Urothelium cell line (cell line): ENCODE measurements at regions not wholly inside any gene's neighbourhood (a gene's known extent, or its start where the extent isn't known, plus 50 kb on each side); places are given as distances from the start of the nearest gene placed in this dataset.

ENCODE experiments used
- DNase-seq: peaks from one replicate; pipeline ENCODE4 v3.0.0; 2011; ENCODE audit warnings: low spot score, mixed read lengths
- FAIRE-seq: peaks from 2 replicates; lab custom pipeline; 2011; peaks lifted over from hg19 to GRCh38; lab: Jason Lieb, UNC

GRCh38 chr13:34277936-34278335 lies 460.0 kb downstream of the RFC3 start:
- DNase-seq = no peak
- FAIRE-seq = no peak

DNA sequence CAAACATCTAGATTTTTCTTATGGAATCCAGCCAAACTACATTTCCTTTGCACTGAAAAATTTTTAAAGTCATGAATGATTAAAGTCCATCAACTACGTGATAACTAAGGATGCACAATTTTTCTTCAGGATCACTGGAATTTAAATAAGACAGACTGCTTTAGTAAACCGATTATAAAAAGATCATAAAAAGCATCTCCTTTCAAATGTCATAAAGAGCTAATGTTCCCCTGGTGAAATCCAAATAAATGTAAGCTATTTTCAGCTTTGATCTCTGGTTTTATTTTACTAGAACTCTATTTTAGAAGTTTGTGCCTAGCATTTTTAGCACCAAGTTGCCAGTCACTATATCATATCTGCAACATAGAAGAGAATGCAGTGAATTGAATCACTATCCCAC lies 460.8 kb downstream of the RFC3 start:
- FAIRE-seq (no peak), DNase-seq (no peak)

DNA sequence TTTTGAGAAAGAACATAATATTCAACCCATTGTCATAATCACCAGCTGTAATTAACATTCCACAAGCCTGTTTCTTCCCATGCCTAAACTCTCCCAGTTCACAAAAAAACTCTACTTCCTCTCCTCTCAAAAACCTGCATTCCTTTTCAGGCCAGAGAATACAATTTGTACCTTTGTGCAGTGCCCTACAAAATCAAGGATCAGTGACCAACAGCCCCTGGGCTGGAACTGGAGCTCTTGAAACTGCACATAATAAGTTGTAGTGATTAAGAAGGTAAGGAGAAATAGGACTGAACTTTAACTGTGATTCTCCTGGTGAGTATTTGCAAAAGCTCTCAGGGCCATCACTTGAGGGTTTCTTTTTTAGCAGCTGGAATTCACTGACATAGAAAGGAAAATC lies 472.7 kb downstream of the RFC3 start:
- DNase-seq (no peak), FAIRE-seq (no peak)

- no peak for FAIRE-seq
Observed at GRCh38 chr13:34294483-34295129, 476.7 kb downstream of the RFC3 start.

DNA sequence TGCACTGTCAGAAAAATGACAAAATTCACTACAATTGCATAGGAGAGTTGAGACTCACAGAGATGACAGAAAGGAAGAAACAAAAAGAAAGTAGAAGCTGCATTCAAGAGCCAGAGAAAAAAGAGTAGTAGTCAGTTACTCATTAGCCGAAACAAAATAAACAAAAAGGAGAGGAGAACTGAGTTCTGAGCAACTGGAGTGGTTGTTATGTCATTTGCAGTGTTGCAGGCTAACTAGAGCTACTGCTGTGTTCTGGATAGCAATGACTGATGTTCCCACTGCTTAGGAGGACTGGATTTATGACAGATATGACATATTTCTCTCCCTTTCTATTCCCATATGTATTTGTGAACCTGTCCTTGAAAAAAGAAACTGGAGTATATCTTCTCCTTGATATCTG lies 482.6 kb downstream of the RFC3 start:
- DNase-seq (no peak), FAIRE-seq (no peak)

More at GRCh38 chr13:34294483-34295129, 476.7 kb downstream of the RFC3 start:
- DNase-seq = no peak

- FAIRE-seq = no peak
- DNase-seq = no peak
Observed at GRCh38 chr13:34302596-34302995, 484.6 kb downstream of the RFC3 start.

- DNase-seq (no peak), FAIRE-seq (no peak)
Observed at GRCh38 chr13:34303346-34303745, 485.4 kb downstream of the RFC3 start.

DNA sequence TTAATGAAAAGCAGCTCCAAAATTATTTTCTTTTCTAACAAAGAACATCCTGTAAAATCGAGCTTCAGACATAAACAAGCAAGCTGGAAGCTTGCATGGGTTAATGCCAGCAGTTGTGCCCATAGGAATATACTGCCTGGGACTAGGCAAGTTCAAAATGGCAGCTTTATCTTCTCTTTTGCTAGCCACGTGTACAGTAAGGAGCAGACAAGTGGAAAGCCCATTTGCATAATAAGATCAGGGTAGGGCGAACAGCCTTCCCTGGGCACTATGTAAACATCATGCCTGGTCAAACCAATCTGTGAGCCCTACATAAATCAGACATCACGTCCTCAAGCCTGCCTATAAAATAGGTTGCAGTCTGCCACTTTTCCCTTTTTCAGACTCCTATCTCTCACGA lies 489.7 kb downstream of the RFC3 start:
- no peak for DNase-seq

DNA sequence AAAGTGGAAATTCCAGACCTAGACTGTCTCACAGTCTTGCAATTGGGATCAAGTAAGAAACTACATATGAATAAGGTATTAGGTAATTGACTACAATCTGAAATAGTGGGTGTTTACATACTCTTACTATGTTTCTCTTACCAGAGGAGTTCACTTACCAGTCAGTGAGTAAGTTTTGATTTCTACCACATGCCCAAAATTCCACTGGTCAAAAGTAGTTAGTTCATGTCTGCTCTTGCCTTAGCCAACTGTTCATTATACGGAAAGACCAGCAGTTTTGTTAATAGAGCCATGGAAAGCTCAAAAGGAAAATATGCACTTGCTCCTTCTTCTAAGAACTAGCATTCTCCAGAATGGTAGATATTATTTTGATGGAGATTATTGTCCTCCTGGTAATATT lies 490.8 kb downstream of the RFC3 start:
- FAIRE-seq = no peak
- no peak for DNase-seq

More for the DNA sequence above, 489.7 kb downstream of the RFC3 start:
- FAIRE-seq = no peak

- FAIRE-seq (no peak), DNase-seq (no peak)
Observed at GRCh38 chr13:34310539-34310938, 492.6 kb downstream of the RFC3 start.

DNA sequence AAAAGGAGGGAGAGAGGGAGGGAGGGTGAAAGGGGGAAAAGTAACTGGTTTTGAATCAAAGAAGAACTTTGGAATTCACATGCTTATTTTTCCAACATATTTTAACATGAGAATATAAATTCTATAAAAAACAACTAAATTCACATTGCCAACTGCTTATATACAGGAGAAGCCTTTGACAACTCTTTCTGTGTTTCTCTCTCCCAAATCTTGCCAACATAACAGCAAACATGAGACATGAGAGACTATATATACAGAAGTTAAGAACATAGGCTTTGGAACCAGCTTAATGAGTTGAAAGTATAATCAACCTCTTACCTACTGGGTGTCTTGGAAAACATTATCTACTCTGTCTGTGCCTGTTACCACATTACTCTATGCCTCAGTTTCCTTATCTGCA lies 493.3 kb downstream of the RFC3 start:
- no peak for FAIRE-seq
- DNase-seq = no peak

- DNase-seq (no peak), FAIRE-seq (no peak)
Observed at GRCh38 chr13:34312578-34312977, 494.6 kb downstream of the RFC3 start.

- DNase-seq = no peak
- no peak for FAIRE-seq
Observed at GRCh38 chr13:34320084-34320483, 502.1 kb downstream of the RFC3 start.

DNA sequence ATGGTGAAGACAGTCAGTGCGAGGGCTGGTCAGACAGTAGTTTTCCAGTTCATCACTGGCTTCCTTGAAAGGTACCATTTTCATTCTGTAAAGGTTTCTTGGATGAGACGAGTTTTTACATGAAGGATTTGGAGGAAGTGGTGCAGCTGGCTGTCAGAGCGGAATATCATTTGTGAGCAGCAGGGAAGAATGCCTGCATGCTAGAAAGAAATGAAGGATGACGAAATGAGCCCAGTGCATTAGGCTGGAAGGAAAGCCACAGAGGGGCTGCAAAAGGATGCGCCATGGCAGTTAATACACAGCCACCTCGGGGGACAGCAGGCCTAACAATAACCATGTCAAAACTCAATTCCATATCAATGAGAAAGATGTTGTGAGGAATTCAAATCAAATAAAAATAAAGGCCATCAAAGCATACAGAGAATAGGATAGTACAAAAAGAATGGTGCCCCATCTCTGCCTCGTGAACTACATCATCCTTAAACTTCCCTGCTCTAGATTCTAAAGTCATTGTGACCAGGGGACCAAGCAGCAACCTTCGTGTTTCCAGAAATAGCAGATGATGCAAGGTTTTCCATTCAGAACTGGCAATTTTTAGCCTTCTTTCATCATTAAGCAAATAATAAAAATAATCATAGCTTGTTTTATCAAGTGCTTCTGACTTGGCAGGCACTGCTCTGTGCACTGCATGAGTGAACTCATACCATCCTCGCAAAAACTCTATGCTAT lies 504.2 kb downstream of the RFC3 start:
- no peak for DNase-seq

GRCh38 chr13:34322743-34323074 lies 504.8 kb downstream of the RFC3 start:
- DNase-seq (no peak), FAIRE-seq (no peak)

More for the DNA sequence above, 504.2 kb downstream of the RFC3 start:
- FAIRE-seq = no peak

- FAIRE-seq = no peak
- no peak for DNase-seq
Observed at GRCh38 chr13:34335014-34336007, 517.4 kb downstream of the RFC3 start.

- FAIRE-seq (no peak), DNase-seq (no peak)
Observed at GRCh38 chr13:34338102-34338501, 520.2 kb downstream of the RFC3 start.

DNA sequence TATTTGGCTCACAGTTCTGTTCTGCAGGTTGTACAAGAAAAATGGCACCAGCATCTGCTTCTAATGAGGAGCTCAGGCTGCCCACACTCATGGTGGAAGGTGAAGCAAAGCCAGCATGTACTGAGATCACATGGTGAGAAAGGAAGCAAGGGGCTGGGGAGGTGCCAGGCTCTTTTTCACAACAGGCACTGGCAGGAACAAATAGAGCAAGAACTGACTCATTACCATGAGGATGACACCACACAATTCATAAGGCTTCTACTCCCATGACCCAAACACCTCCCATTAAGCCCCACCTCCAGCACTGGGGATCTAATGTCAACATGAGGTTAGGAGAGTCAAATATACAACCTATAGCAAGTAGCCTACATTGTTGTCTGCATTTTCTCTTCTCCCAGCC lies 522.6 kb downstream of the RFC3 start:
- no peak for FAIRE-seq
- DNase-seq = no peak

DNA sequence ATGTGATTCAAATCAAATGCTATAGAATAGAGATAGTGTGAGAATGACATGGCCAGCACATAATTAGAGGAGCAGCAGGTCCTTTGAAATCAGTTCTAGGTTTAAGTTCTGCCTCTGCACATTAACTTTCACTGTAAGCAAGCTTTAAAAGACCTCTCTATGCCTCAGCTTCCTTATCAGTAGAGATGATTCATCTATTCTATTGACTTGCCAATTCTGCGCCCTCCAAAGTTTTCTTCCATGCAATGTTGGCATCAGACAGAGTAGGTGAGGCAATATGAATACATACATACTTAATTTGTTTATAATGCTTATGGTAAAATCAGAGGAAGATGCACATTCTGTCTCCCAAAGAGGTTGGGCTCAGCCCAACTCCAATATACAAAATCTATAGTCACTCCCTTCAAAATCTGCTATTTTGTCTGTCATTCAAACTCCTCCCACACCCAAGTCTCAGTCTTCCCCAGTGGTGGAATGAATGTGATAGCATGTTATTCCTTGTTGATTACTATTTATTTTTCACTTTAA lies 525.5 kb downstream of the RFC3 start:
- no peak for FAIRE-seq
- no peak for DNase-seq

- no peak for DNase-seq
- no peak for FAIRE-seq
Observed at GRCh38 chr13:34344816-34345215, 526.9 kb downstream of the RFC3 start.

- FAIRE-seq = no peak
- no peak for DNase-seq
Observed at GRCh38 chr13:34345258-34345965, 527.5 kb downstream of the RFC3 start.
